ENCODE measurements at regions not wholly inside any gene's neighbourhood (a gene's known extent, or its start where the extent isn't known, plus 50 kb on each side); places are given as distances from the start of the nearest gene placed in this dataset.

DNA sequence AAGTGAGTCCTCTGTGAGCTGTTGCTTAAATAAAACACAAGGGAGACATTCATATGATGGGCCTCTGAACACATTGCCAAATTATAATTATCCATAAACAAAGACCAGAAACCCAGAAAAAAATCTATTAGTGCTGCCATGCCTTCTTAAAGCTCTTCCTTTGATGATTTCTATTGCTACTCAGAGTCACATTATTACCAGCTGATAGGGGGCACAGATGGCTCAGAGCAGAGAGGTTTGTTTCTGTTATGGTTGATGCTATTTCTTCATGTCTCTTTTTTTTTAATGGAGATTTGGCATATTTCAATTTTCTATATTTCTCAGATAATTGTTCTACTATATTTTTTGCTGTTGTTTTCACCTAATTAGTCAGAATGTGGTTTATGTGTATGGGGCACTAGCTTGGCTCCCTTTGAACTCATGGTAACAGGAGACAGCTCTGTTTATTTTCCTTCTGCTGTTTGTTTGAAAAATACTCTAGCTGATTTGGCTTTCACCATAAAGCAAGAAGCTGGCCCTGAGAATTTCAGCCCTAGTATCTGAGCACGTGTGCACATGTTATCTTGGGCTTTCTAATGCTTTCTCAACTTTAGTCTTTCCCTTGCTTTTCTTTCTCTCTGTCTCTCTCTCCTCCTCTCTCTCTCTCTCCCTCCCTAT, 568.8 kb downstream of the PPARGC1A start:
- TF ChIP-seq POLR2A (IDR thresholded peaks at IDR 0.05; ENCODE audit: low read length) (no peak), GATA1 (IDR thresholded peaks at IDR 0.05; ENCODE audit: low read depth, low read length) (no peak)

Measured in erythroblast (primary cell).